Neural cell (in vitro differentiated cells): ENCODE measurements at regions not wholly inside any gene's neighbourhood (a gene's known extent, or its start where the extent isn't known, plus 50 kb on each side); places are given as distances from the start of the nearest gene placed in this dataset.

Experiments
- H2AFZ ChIP-seq: fragments of 200-600, 300-800 bp; sonication (generic), shearing (Covaris generic); 2 replicates; pipeline ENCODE4 v1.6.0; 2014; ENCODE audit warnings: low read depth, mild to moderate bottlenecking, antibody characterized with exemption, low read length, moderate library complexity
- H3F3A ChIP-seq: fragments of 200-600 bp; shearing (Covaris generic); 2 replicates; pipeline ENCODE4 v1.6.1; 2016; ENCODE audit warnings: mild to moderate bottlenecking, moderate library complexity, mixed read lengths, antibody characterized with exemption, low read length; ENCODE audit not compliant: insufficient read depth, poor library complexity, severe bottlenecking
- H3K27ac ChIP-seq: fragments of 200-600, 300-800 bp; sonication (generic), shearing (Covaris generic); 2 replicates; pipeline ENCODE4 v1.5.1; 2014; ENCODE audit warnings: mild to moderate bottlenecking, low read length, moderate library complexity
- H3K27me3 ChIP-seq: fragments of 300-800, 200-600 bp; sonication (generic), shearing (Covaris generic); 2 replicates; pipeline ENCODE4 v1.6.0; 2014; ENCODE audit warnings: mild to moderate bottlenecking, low read depth, low read length, moderate library complexity; ENCODE audit not compliant: insufficient read depth
- H3K36me3 ChIP-seq: fragments of 300-800, 200-600 bp; sonication (generic), shearing (Covaris generic); 2 replicates; pipeline ENCODE4 v1.5.1; 2014; ENCODE audit warnings: mild to moderate bottlenecking, antibody characterized with exemption, low read length, moderate library complexity; ENCODE audit not compliant: insufficient read depth
- H3K4me2 ChIP-seq: fragments of 300-800, 200-600 bp; sonication (generic), shearing (Covaris generic); 2 replicates; pipeline ENCODE4 v1.6.0; 2014; ENCODE audit warnings: mild to moderate bottlenecking, low read length
- H3K4me3 ChIP-seq: fragments of 300-800, 200-600 bp; sonication (generic), shearing (Covaris generic); 2 replicates; pipeline ENCODE4 v1.5.1; 2014; ENCODE audit warnings: mild to moderate bottlenecking, low read length, moderate library complexity
- H3K79me2 ChIP-seq: fragments of 200-600 bp; shearing (Covaris generic); replicated peaks from 2 replicates; pipeline ENCODE4 v1.6.0; 2014; ENCODE audit warnings: mild to moderate bottlenecking, low read length, moderate library complexity; ENCODE audit not compliant: insufficient read depth
- H3K9ac ChIP-seq: fragments of 300-800, 200-600 bp; sonication (generic), shearing (Covaris generic); 2 replicates; pipeline ENCODE4 v1.6.1; 2016; ENCODE audit warnings: mild to moderate bottlenecking, low read length, mixed read lengths
- H3K9me2 ChIP-seq: fragments of 200-600 bp; shearing (Covaris generic); 2 replicates; pipeline ENCODE4 v1.6.1; 2016; ENCODE audit warnings: mild to moderate bottlenecking, low read length, mixed read lengths; ENCODE audit not compliant: insufficient read depth
- H3K9me3 ChIP-seq: fragments of 200-600, 300-800 bp; sonication (generic), shearing (Covaris generic); 2 replicates; pipeline ENCODE4 v1.6.1; 2016; ENCODE audit warnings: mild to moderate bottlenecking, mixed run types, low read length, moderate library complexity, mixed read lengths
- H4K20me1 ChIP-seq: fragments of 200-600 bp; shearing (Covaris generic); 2 replicates; pipeline ENCODE4 v1.6.1; 2016; ENCODE audit warnings: mild to moderate bottlenecking, mixed run types; ENCODE audit not compliant: insufficient read depth
- EP300 ChIP-seq: fragments of 450-650 bp; conservative IDR thresholded peaks from 2 replicates; pipeline ENCODE4 v1.6.1; 2014; ENCODE audit warnings: antibody characterized with exemption, mild to moderate bottlenecking, moderate library complexity; ENCODE audit not compliant: poor library complexity, severe bottlenecking
- EZH2 ChIP-seq: fragments of 200-600, 300-800 bp; shearing (Covaris generic), sonication (generic); IDR thresholded peaks from 2 replicates; pipeline ENCODE4 v1.6.1; 2014; ENCODE audit warnings: antibody characterized with exemption, low read length, borderline replicate concordance, mild to moderate bottlenecking; ENCODE audit not compliant: insufficient read depth, poor library complexity, severe bottlenecking
- MXI1 ChIP-seq: fragments of 450-650 bp; conservative IDR thresholded peaks from 2 replicates; pipeline ENCODE4 v1.6.1; 2014; ENCODE audit warnings: antibody characterized with exemption, mild to moderate bottlenecking; ENCODE audit not compliant: poor library complexity, severe bottlenecking
- POLR2AphosphoS5 ChIP-seq: IDR thresholded peaks from 2 replicates; pipeline ENCODE4 v1.6.1; 2012
- RAD21 ChIP-seq: fragments of 450-650 bp; conservative IDR thresholded peaks from 2 replicates; pipeline ENCODE4 v1.6.1; 2014; ENCODE audit warnings: antibody characterized with exemption, mild to moderate bottlenecking, moderate library complexity
- SMC3 ChIP-seq: fragments of 450-650 bp; conservative IDR thresholded peaks from 2 replicates; pipeline ENCODE4 v1.6.1; 2014; ENCODE audit warnings: antibody characterized with exemption, mild to moderate bottlenecking, moderate library complexity; ENCODE audit not compliant: poor library complexity
- TAF1 ChIP-seq: IDR thresholded peaks from 2 replicates; pipeline ENCODE4 v1.6.1; 2012; ENCODE audit warnings: low read depth
- TF ChIP-seq, protein P1 (sequence below): fragments of 450-650 bp; IDR thresholded peaks from 2 replicates; pipeline ENCODE4 v1.5.1; 2014; ENCODE audit warnings: antibody characterized with exemption, mild to moderate bottlenecking, moderate library complexity; ENCODE audit not compliant: poor library complexity, severe bottlenecking
- TF ChIP-seq, protein P2 (sequence below): IDR thresholded peaks from 2 replicates; pipeline ENCODE4 v1.6.1; 2012; ENCODE audit warnings: borderline replicate concordance

DNA sequence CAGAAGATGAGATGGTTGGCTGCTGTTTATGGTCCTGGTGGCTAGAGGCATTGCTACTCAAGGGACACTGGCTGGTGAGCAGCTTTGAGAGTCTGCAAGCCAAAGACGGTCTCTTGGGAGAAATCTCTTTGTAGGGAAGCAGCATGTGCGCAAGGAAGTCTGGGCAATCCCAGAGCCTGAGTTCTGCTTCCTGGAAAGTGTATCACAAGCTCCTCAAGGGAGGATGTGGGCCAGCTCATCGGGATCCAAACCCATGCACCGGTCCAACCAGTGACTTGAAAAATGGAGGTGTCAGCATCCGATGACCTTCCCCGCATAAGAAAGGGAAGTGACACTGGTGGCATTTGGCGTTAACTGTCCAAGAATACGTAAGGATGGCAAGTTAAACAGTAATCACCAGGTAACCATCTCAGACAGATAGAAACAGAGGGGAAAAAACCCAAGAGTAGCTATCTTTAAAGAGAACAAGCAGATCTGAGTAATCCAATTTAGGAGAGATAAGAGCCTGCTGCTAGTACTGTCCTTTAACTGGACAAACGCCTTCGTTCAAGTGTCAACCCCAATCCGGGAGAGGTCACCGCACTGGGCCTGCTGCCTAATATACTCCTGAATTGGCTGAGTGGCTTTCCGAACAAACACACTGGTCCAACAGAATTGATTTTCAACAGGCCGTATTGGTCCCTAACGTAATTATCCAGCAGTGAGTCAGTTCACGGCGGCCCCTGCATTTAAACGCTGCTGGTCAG is 303.0 kb upstream of the ZFHX3 start:
- no peaks in the 10 kb centered on the region for H4K20me1 ChIP-seq
- H3K9me2 ChIP-seq, result no peaks in the 10 kb centered on the region
- no peaks in the 10 kb centered on the region for H3F3A ChIP-seq
- no peaks in the 10 kb centered on the region for H3K79me2 ChIP-seq
- no peaks in the 10 kb centered on the region for H3K27me3 ChIP-seq
- peak overlapping the region; percentile 33 for H3K4me3 ChIP-seq
- TF ChIP-seq, protein P1, sequence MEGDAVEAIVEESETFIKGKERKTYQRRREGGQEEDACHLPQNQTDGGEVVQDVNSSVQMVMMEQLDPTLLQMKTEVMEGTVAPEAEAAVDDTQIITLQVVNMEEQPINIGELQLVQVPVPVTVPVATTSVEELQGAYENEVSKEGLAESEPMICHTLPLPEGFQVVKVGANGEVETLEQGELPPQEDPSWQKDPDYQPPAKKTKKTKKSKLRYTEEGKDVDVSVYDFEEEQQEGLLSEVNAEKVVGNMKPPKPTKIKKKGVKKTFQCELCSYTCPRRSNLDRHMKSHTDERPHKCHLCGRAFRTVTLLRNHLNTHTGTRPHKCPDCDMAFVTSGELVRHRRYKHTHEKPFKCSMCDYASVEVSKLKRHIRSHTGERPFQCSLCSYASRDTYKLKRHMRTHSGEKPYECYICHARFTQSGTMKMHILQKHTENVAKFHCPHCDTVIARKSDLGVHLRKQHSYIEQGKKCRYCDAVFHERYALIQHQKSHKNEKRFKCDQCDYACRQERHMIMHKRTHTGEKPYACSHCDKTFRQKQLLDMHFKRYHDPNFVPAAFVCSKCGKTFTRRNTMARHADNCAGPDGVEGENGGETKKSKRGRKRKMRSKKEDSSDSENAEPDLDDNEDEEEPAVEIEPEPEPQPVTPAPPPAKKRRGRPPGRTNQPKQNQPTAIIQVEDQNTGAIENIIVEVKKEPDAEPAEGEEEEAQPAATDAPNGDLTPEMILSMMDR, result no peak
- TF ChIP-seq RAD21, result no peak
- TF ChIP-seq POLR2AphosphoS5, result no peak
- no peak overlapping the region for H3K4me2 ChIP-seq
- peak overlapping the region; percentile 73 for H3K27ac ChIP-seq
- no peak overlapping the region for H2AFZ ChIP-seq
- H3K36me3 ChIP-seq, result no peaks in the 10 kb centered on the region
- no peak overlapping the region for H3K9ac ChIP-seq
- no peaks in the 10 kb centered on the region for H3K9me3 ChIP-seq

DNA sequence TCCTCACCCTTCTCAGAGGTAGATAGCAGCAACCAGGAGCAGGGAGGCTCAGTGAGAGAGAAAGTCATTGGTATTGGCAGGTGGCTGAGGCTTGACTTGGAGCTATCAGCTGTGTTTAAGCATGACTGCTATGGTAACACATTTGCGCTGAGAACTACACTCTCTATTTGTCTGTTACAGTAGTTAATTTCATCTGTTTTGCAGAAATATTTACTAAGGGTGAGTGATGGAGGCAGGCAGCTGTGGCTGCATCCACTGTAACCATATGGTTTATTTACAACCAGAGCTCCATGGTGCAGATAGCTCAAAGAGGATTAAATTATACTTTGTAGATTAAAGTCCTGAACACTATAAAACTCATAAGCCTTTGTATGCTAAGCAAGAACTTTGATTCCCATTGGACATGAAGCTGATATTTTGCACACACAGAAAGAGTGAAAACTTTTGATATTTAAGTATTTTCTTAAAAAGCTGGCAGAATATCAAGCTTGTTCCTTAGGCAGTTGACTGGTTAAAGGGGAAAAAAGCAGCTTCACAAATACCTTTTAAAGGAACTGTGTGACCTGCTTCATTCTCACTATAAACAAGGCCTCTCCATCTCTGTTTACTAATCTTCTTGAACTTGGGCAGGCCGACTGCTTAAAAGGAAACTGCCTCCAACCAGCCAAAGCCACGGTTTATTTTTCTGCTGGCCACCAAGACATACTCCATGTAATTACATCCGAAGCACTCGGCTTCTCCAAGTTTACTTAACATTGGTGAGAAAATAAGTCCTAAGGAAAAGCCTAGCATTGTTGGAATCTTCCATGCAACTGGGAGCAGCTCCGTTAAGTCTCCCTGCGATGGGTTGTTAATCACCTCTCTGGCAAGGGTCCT is 299.8 kb upstream of the ZFHX3 start:
- no peaks in the 10 kb centered on the region for H3F3A ChIP-seq
- H3K9me3 ChIP-seq, result no peaks in the 10 kb centered on the region
- no peaks in the 10 kb centered on the region for H3K27me3 ChIP-seq
- H4K20me1 ChIP-seq, result no peaks in the 10 kb centered on the region
- H3K4me2 ChIP-seq, result no peak overlapping the region
- TF ChIP-seq MXI1 (no peak), POLR2AphosphoS5 (no peak), EP300 (no peak), EZH2 (no peak), SMC3 (no peak), TAF1 (no peak), RAD21 (no peak)
- TF ChIP-seq, protein P1, result no peak
- TF ChIP-seq, protein P2, sequence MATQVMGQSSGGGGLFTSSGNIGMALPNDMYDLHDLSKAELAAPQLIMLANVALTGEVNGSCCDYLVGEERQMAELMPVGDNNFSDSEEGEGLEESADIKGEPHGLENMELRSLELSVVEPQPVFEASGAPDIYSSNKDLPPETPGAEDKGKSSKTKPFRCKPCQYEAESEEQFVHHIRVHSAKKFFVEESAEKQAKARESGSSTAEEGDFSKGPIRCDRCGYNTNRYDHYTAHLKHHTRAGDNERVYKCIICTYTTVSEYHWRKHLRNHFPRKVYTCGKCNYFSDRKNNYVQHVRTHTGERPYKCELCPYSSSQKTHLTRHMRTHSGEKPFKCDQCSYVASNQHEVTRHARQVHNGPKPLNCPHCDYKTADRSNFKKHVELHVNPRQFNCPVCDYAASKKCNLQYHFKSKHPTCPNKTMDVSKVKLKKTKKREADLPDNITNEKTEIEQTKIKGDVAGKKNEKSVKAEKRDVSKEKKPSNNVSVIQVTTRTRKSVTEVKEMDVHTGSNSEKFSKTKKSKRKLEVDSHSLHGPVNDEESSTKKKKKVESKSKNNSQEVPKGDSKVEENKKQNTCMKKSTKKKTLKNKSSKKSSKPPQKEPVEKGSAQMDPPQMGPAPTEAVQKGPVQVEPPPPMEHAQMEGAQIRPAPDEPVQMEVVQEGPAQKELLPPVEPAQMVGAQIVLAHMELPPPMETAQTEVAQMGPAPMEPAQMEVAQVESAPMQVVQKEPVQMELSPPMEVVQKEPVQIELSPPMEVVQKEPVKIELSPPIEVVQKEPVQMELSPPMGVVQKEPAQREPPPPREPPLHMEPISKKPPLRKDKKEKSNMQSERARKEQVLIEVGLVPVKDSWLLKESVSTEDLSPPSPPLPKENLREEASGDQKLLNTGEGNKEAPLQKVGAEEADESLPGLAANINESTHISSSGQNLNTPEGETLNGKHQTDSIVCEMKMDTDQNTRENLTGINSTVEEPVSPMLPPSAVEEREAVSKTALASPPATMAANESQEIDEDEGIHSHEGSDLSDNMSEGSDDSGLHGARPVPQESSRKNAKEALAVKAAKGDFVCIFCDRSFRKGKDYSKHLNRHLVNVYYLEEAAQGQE, result no peak
- no peak overlapping the region for H2AFZ ChIP-seq
- no peak overlapping the region for H3K27ac ChIP-seq
- no peak overlapping the region for H3K9ac ChIP-seq
- H3K36me3 ChIP-seq, result no peaks in the 10 kb centered on the region
- H3K4me3 ChIP-seq, result no peak overlapping the region
- H3K79me2 ChIP-seq, result no peaks in the 10 kb centered on the region
- no peaks in the 10 kb centered on the region for H3K9me2 ChIP-seq
